H1 (cell line): ENCODE measurements at regions not wholly inside any gene's neighbourhood (a gene's known extent, or its start where the extent isn't known, plus 50 kb on each side); places are given as distances from the start of the nearest gene placed in this dataset.

Experiments used
- CTCF ChIA-PET: fragments of 300-600 bp; sonication (Branson Sonifier 250); formaldehyde crosslinking; loops from one replicate; lab custom pipeline; 2021; ENCODE audit not compliant: partially characterized antibody; lab: Charles Lee
- POLR2A ChIA-PET: fragments of 300-600 bp; sonication (Branson Sonifier 250); formaldehyde crosslinking; loops from one replicate; lab custom pipeline; 2021; ENCODE audit warnings: inconsistent platforms; ENCODE audit not compliant: partially characterized antibody; lab: Charles Lee
- DNase-seq, 2 experiments: peaks; one replicate each; pipeline versions ENCODE4 v3.0.0 to v3.0.0-alpha.2; 2010 to 2022; ENCODE audit warnings: low spot score in 2 of 2, low read depth in 1 of 2, mixed read lengths in 1 of 2
- FAIRE-seq: peaks from 2 replicates; lab custom pipeline; 2011; peaks lifted over from hg19 to GRCh38; lab: Jason Lieb, UNC
- H2AFZ ChIP-seq: 2 replicates; pipeline ENCODE4 v1.8.1; 2012; ENCODE audit warnings: low read length, inconsistent platforms
- H2AK5ac ChIP-seq: 2 replicates; pipeline ENCODE4 v1.6.1; 2013; ENCODE audit warnings: low read depth, low read length
- H2BK120ac ChIP-seq: replicated peaks from 2 replicates; pipeline ENCODE3; 2013; ENCODE audit warnings: low read depth, low read length, inconsistent platforms
- H2BK12ac ChIP-seq: 2 replicates; pipeline ENCODE4 v1.6.1; 2013; ENCODE audit warnings: low read depth, low read length
- H2BK15ac ChIP-seq: 2 replicates; pipeline ENCODE4 v1.6.1; 2013; ENCODE audit warnings: low read length
- H2BK20ac ChIP-seq: 2 replicates; pipeline ENCODE4 v1.6.1; 2013; ENCODE audit warnings: low read length
- H2BK5ac ChIP-seq: 2 replicates; pipeline ENCODE4 v1.6.1; 2013; ENCODE audit warnings: low read depth, low read length
- H3K14ac ChIP-seq: 2 replicates; pipeline ENCODE4 v1.6.1; 2013; ENCODE audit warnings: inconsistent platforms; ENCODE audit not compliant: insufficient read length
- H3K18ac ChIP-seq: 2 replicates; pipeline ENCODE4 v1.6.1; 2013; ENCODE audit warnings: low read length; ENCODE audit errors: extremely low read depth
- H3K23ac ChIP-seq: 2 replicates; pipeline ENCODE4 v1.6.1; 2013; ENCODE audit warnings: inconsistent platforms; ENCODE audit not compliant: insufficient read length
- H3K23me2 ChIP-seq: 2 replicates; pipeline ENCODE4 v1.6.1; 2013; ENCODE audit warnings: low read depth, low read length
- H3K27ac ChIP-seq: 2 replicates; pipeline ENCODE4 v1.6.1; 2011; ENCODE audit warnings: low read depth, low read length, inconsistent platforms
- H3K27me3 ChIP-seq, 4 experiments: replicated peaks in 1 of 4; 1 replicate in 1 of 4; 2 replicates in 3 of 4; pipeline versions ENCODE4 v1.6.1 to v1.8.1; 2011 to 2013; ENCODE audit warnings: low read length in 3 of 4, mild to moderate bottlenecking in 3 of 4, inconsistent platforms in 2 of 4, mixed read lengths in 2 of 4, moderate library complexity in 1 of 4; ENCODE audit not compliant: control insufficient read depth in 3 of 4, insufficient read depth in 3 of 4; ENCODE audit errors: extremely low read depth in 1 of 4
- H3K36me3 ChIP-seq, 4 experiments: 2 replicates each; pipeline versions ENCODE4 v1.6.1 to v1.8.1; 2011 to 2013; ENCODE audit warnings: mild to moderate bottlenecking in 4 of 4, low read length in 3 of 4, moderate library complexity in 2 of 4, control low read depth in 1 of 4, inconsistent platforms in 1 of 4; ENCODE audit not compliant: insufficient read depth in 4 of 4, control insufficient read depth in 2 of 4
- H3K4ac ChIP-seq: replicated peaks from 2 replicates; pipeline ENCODE3; 2013; ENCODE audit warnings: low read length, low read depth, mixed read lengths, inconsistent platforms; ENCODE audit not compliant: insufficient read length
- H3K4me1 ChIP-seq, 4 experiments: replicated peaks in 1 of 4; 1 replicate in 1 of 4; 2 replicates in 3 of 4; pipeline versions ENCODE4 v1.6.1 to v1.8.1; 2011 to 2013; ENCODE audit warnings: low read length in 3 of 4, inconsistent platforms in 2 of 4, mixed read lengths in 1 of 4; ENCODE audit not compliant: insufficient read depth in 4 of 4, control insufficient read depth in 3 of 4
- H3K4me2 ChIP-seq, 2 experiments: 2 replicates each; pipeline versions ENCODE4 v1.6.1 to v1.8.1; 2011 to 2013; ENCODE audit warnings: low read depth in 2 of 2, low read length in 2 of 2, control low read depth in 1 of 2, inconsistent platforms in 1 of 2, mild to moderate bottlenecking in 1 of 2; ENCODE audit not compliant: insufficient read depth in 1 of 2
- H3K4me3 ChIP-seq, 4 experiments: fragments of 200-600, 300-600 bp in 1 of 4; sonication (generic), shearing (Covaris generic), sonication (Bioruptor Twin) in 1 of 4; 2 replicates each; pipeline versions ENCODE4 v1.5.1 to v1.8.1; 2011 to 2016; ENCODE audit warnings: low read length in 4 of 4, low read depth in 3 of 4, control low read depth in 2 of 4, inconsistent platforms in 2 of 4, mild to moderate bottlenecking in 2 of 4, mixed read lengths in 1 of 4, moderate library complexity in 1 of 4; ENCODE audit not compliant: insufficient read depth in 2 of 4; ENCODE audit errors: extremely low read depth in 1 of 4
- H3K56ac ChIP-seq: replicated peaks from 2 replicates; pipeline ENCODE3; 2013; ENCODE audit warnings: low read depth, mild to moderate bottlenecking, mixed read lengths, low read length, inconsistent platforms; ENCODE audit not compliant: insufficient read length
- H3K79me1 ChIP-seq: 2 replicates; pipeline ENCODE4 v1.6.1; 2013; ENCODE audit warnings: low read depth, low read length, control low read depth
- H3K79me2 ChIP-seq, 2 experiments: 2 replicates each; pipeline versions ENCODE4 v1.6.1 to v1.8.1; 2012 to 2013; ENCODE audit warnings: low read length in 2 of 2, mild to moderate bottlenecking in 2 of 2, inconsistent platforms in 1 of 2; ENCODE audit not compliant: insufficient read depth in 2 of 2, control insufficient read depth in 1 of 2
- H3K9ac ChIP-seq, 4 experiments: replicated peaks in 1 of 4; 1 replicate in 1 of 4; 2 replicates in 3 of 4; pipeline versions ENCODE4 v1.6.1 to v1.8.1; 2011 to 2013; ENCODE audit warnings: low read depth in 3 of 4, low read length in 3 of 4, control low read depth in 2 of 4, mild to moderate bottlenecking in 2 of 4, moderate library complexity in 2 of 4, inconsistent platforms in 1 of 4; ENCODE audit errors: extremely low read depth in 1 of 4
- H3K9me3 ChIP-seq, 2 experiments: 2 replicates each; pipeline versions ENCODE4 v1.6.1 to v1.8.1; 2012 to 2013; ENCODE audit warnings: mild to moderate bottlenecking in 2 of 2, moderate library complexity in 2 of 2, control low read depth in 1 of 2, inconsistent platforms in 1 of 2, low read depth in 1 of 2, low read length in 1 of 2, mixed read lengths in 1 of 2; ENCODE audit not compliant: insufficient read depth in 2 of 2
- H4K20me1 ChIP-seq, 2 experiments: replicated peaks in 1 of 2; 2 replicates each; pipeline versions ENCODE3 to v1.8.1; 2011 to 2013; ENCODE audit warnings: inconsistent platforms in 2 of 2, low read length in 2 of 2, mild to moderate bottlenecking in 1 of 2; ENCODE audit not compliant: insufficient read depth in 2 of 2, control insufficient read depth in 1 of 2
- H4K5ac ChIP-seq: 2 replicates; pipeline ENCODE4 v1.6.1; 2013; ENCODE audit warnings: low read length, low read depth, mixed read lengths, inconsistent platforms; ENCODE audit not compliant: insufficient read length
- H4K8ac ChIP-seq: 2 replicates; pipeline ENCODE4 v1.8.0; 2013; ENCODE audit warnings: mild to moderate bottlenecking, moderate library complexity, low read length, inconsistent platforms; ENCODE audit not compliant: insufficient read depth; ENCODE audit errors: extremely low read depth
- H4K91ac ChIP-seq: replicated peaks from 2 replicates; pipeline ENCODE3; 2013; ENCODE audit warnings: low read length, mixed read lengths, inconsistent platforms; ENCODE audit not compliant: insufficient read length
- BRCA1 ChIP-seq: IDR thresholded peaks from 2 replicates; pipeline ENCODE4 v1.6.1; 2012; ENCODE audit warnings: low read depth, low read length, improper control_type of control experiment
- CEBPB ChIP-seq: IDR thresholded peaks from 2 replicates; pipeline ENCODE4 v1.6.1; 2012; ENCODE audit warnings: low read depth, low read length
- FOSL1 ChIP-seq: IDR thresholded peaks from 2 replicates; pipeline ENCODE4 v1.6.1; 2011; ENCODE audit warnings: mild to moderate bottlenecking, low read depth, low read length, moderate library complexity; ENCODE audit not compliant: insufficient read depth
- GABPA ChIP-seq: IDR thresholded peaks from 2 replicates; pipeline ENCODE4 v1.6.1; 2011; ENCODE audit warnings: mild to moderate bottlenecking, low read length, moderate library complexity, borderline replicate concordance; ENCODE audit not compliant: insufficient read depth
- KDM5A ChIP-seq: fragments of 200-600 bp; IDR thresholded peaks from 2 replicates; pipeline ENCODE4 v1.7.1; 2012; ENCODE audit warnings: mild to moderate bottlenecking, low read length, inconsistent platforms, mixed read lengths
- NRF1 ChIP-seq: IDR thresholded peaks from 2 replicates; pipeline ENCODE4 v1.6.1; 2011; ENCODE audit warnings: mild to moderate bottlenecking, low read depth, low read length, improper control_type of control experiment
- SIRT6 ChIP-seq: IDR thresholded peaks from one replicate; pipeline ENCODE4 v1.7.1; 2012; ENCODE audit warnings: low read length, inconsistent platforms
- SP1 ChIP-seq: IDR thresholded peaks from 2 replicates; pipeline ENCODE4 v1.6.1; 2011; ENCODE audit warnings: low read depth, low read length
- SP2 ChIP-seq: IDR thresholded peaks from 2 replicates; pipeline ENCODE4 v1.6.1; 2012; ENCODE audit warnings: mild to moderate bottlenecking, low read length, inconsistent platforms
- TCF12 ChIP-seq: IDR thresholded peaks from 2 replicates; pipeline ENCODE4 v1.6.1; 2011; ENCODE audit warnings: low read depth, mild to moderate bottlenecking, low read length
- WGBS, 2 experiments: shearing (Covaris generic) in 1 of 2; methylation state at CpG; one replicate each; pipeline versions ENCODE4 v1.1.6 to v1.1.7; 2013 to 2015; ENCODE audit warnings: low lambda C conversion rate in 2 of 2, mixed read lengths in 2 of 2, inconsistent platforms in 1 of 2, low coverage in 1 of 2, missing lambda C conversion rate in 1 of 2; ENCODE audit not compliant: insufficient replicate concordance in 2 of 2, insufficient coverage in 1 of 2, insufficient read length in 1 of 2; ENCODE audit errors: extremely low coverage in 1 of 2, missing lambda C conversion rate in 1 of 2; 5-methylcytosine and 5-hydroxymethylcytosine counted together
- TF ChIP-seq, protein P1 (sequence below): IDR thresholded peaks from 2 replicates; pipeline ENCODE4 v1.6.1; 2012; ENCODE audit warnings: inconsistent platforms
- TF ChIP-seq, protein P2 (sequence below): IDR thresholded peaks from 2 replicates; pipeline ENCODE4 v1.6.1; 2011; ENCODE audit warnings: low read depth, mild to moderate bottlenecking, low read length; ENCODE audit not compliant: insufficient read depth
- TF ChIP-seq, protein P3 (sequence below): IDR thresholded peaks from 2 replicates; pipeline ENCODE4 v1.6.1; 2012; ENCODE audit warnings: low read length, inconsistent platforms

DNA sequence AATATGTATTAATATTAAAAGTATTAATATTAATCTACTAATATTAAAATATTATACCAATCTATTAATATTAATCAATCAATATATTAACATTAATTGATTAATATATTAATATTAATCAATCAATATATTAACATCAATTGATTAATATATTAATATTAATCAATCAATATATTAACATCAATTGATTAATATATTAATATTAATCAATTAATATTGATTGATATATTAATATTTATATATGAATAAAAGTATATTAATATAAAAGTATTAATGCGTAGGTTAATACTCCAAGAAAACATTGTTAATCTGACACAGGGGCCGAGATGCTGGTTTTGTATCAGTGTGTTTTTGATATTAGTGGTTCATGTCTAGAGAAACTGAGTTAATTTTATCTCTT is 1430.1 kb upstream of the SEL1L start:
- Histone ChIP-seq H2BK15ac (no peak overlapping the region), H2BK5ac (no peak overlapping the region), H3K79me2 (no peaks in the 10 kb centered on the region), H3K23me2 (no peaks in the 10 kb centered on the region), H4K5ac (no peak overlapping the region), H3K4me2 (no peak overlapping the region), H3K9me3 (no peaks in the 10 kb centered on the region), H3K36me3 (no peaks in the 10 kb centered on the region), H2AFZ (no peak overlapping the region), H2BK12ac (no peak overlapping the region), H2BK20ac (no peak overlapping the region), H3K4ac (no peak overlapping the region), H3K56ac (no peak overlapping the region), H3K27ac (no peak overlapping the region), H3K18ac (no peak overlapping the region), H3K27me3 (no peaks in the 10 kb centered on the region), H3K4me1 (no peaks in the 10 kb centered on the region), H3K23ac (no peak overlapping the region), H4K91ac (no peak overlapping the region), H2AK5ac (no peak overlapping the region), H4K8ac (no peak overlapping the region), H3K4me3 (no peak overlapping the region), H2BK120ac (no peak overlapping the region), H3K79me1 (no peaks in the 10 kb centered on the region), H4K20me1 (no peaks in the 10 kb centered on the region), H3K14ac (no peak overlapping the region), H3K9ac (no peak overlapping the region)
- DNase-seq (no peak), FAIRE-seq (no peak)
- 96% methylated on average over 2 of the region's 2 CpGs; no CpG with 5 or more reads in 1 of the 2 experiments for WGBS, 2 experiments
- CTCF ChIA-PET, result no interaction called here
- POLR2A ChIA-PET, result no interaction called here
- TF ChIP-seq SIRT6 (no peak), CEBPB (no peak), SP2 (no peak), NRF1 (no peak), TCF12 (no peak), BRCA1 (no peak), GABPA (no peak), FOSL1 (no peak), KDM5A (no peak), SP1 (no peak)
- TF ChIP-seq, protein P1, sequence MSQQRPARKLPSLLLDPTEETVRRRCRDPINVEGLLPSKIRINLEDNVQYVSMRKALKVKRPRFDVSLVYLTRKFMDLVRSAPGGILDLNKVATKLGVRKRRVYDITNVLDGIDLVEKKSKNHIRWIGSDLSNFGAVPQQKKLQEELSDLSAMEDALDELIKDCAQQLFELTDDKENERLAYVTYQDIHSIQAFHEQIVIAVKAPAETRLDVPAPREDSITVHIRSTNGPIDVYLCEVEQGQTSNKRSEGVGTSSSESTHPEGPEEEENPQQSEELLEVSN, result no peak
- TF ChIP-seq, protein P2, sequence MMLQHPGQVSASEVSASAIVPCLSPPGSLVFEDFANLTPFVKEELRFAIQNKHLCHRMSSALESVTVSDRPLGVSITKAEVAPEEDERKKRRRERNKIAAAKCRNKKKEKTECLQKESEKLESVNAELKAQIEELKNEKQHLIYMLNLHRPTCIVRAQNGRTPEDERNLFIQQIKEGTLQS, result no peak
- TF ChIP-seq, protein P3, sequence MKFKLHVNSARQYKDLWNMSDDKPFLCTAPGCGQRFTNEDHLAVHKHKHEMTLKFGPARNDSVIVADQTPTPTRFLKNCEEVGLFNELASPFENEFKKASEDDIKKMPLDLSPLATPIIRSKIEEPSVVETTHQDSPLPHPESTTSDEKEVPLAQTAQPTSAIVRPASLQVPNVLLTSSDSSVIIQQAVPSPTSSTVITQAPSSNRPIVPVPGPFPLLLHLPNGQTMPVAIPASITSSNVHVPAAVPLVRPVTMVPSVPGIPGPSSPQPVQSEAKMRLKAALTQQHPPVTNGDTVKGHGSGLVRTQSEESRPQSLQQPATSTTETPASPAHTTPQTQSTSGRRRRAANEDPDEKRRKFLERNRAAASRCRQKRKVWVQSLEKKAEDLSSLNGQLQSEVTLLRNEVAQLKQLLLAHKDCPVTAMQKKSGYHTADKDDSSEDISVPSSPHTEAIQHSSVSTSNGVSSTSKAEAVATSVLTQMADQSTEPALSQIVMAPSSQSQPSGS, result no peak
